ENCODE measurements at regions not wholly inside any gene's neighbourhood (a gene's known extent, or its start where the extent isn't known, plus 50 kb on each side); places are given as distances from the start of the nearest gene placed in this dataset.
A peak's percentile ranks its signal among the peaks of the same experiment; 100 is the strongest.

DNA sequence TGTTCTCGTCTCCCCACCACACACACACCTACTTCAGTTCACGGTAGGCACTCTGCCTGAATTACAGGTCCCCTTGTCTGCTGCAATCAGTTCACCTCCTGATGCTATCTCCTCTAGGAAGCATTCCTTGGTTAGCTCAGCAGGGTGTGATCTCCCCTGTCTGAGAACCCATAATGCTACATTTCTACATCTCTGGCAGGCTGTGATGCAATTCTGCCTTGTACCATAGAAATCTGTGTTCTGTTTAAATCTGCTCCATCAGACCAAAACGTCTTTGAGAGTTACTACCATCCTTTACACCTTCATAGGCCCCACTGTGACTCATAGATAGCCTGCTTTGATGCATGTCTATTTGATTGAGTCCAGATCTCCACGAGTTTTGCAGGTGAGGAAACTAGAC is 103.9 kb downstream of the TTC32 start:
- Histone ChIP-seq H3K4me3 (ENCODE audit: low read depth in 2 of 2, low read length in 2 of 2) (no peak overlapping the region), H3K27ac (ENCODE audit: low read length) (peak overlapping the region; percentile 48; the same call in 1 of the 2 replicates), H3K9me3 (ENCODE audit: control insufficient read depth, insufficient read depth, low read depth, low read length) (no peaks in the 10 kb centered on the region), H3K36me3 (ENCODE audit: control insufficient read depth, insufficient read depth, low read length) (no peaks in the 10 kb centered on the region), H3K27me3 (ENCODE audit: control insufficient read depth, insufficient read depth, low read length) (no peaks in the 10 kb centered on the region), H3K4me1 (ENCODE audit: control insufficient read depth, insufficient read depth, low read length) (peaks cover 33% of the 10 kb centered on the region)
- ChIA-PET POLR2A (no interaction called here), CTCF (no interaction called here)
- ATAC-seq: no peak
- TF ChIP-seq, protein P1, sequence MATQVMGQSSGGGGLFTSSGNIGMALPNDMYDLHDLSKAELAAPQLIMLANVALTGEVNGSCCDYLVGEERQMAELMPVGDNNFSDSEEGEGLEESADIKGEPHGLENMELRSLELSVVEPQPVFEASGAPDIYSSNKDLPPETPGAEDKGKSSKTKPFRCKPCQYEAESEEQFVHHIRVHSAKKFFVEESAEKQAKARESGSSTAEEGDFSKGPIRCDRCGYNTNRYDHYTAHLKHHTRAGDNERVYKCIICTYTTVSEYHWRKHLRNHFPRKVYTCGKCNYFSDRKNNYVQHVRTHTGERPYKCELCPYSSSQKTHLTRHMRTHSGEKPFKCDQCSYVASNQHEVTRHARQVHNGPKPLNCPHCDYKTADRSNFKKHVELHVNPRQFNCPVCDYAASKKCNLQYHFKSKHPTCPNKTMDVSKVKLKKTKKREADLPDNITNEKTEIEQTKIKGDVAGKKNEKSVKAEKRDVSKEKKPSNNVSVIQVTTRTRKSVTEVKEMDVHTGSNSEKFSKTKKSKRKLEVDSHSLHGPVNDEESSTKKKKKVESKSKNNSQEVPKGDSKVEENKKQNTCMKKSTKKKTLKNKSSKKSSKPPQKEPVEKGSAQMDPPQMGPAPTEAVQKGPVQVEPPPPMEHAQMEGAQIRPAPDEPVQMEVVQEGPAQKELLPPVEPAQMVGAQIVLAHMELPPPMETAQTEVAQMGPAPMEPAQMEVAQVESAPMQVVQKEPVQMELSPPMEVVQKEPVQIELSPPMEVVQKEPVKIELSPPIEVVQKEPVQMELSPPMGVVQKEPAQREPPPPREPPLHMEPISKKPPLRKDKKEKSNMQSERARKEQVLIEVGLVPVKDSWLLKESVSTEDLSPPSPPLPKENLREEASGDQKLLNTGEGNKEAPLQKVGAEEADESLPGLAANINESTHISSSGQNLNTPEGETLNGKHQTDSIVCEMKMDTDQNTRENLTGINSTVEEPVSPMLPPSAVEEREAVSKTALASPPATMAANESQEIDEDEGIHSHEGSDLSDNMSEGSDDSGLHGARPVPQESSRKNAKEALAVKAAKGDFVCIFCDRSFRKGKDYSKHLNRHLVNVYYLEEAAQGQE (IDR thresholded peaks at IDR 0.05; ENCODE audit: insufficient read depth in 1 of 2, low read depth in 2 of 2, low read length in 1 of 2): no peak
- TF ChIP-seq TCF7L2 (IDR thresholded peaks at IDR 0.05; ENCODE audit: low read depth, low read length) (no peak), SIN3A (IDR thresholded peaks at IDR 0.05; ENCODE audit: borderline replicate concordance, insufficient read depth, low read depth, low read length) (no peak), POLR2AphosphoS5 (IDR thresholded peaks at IDR 0.05; ENCODE audit: low read depth, low read length) (no peak)
- TF ChIP-seq, protein P2, sequence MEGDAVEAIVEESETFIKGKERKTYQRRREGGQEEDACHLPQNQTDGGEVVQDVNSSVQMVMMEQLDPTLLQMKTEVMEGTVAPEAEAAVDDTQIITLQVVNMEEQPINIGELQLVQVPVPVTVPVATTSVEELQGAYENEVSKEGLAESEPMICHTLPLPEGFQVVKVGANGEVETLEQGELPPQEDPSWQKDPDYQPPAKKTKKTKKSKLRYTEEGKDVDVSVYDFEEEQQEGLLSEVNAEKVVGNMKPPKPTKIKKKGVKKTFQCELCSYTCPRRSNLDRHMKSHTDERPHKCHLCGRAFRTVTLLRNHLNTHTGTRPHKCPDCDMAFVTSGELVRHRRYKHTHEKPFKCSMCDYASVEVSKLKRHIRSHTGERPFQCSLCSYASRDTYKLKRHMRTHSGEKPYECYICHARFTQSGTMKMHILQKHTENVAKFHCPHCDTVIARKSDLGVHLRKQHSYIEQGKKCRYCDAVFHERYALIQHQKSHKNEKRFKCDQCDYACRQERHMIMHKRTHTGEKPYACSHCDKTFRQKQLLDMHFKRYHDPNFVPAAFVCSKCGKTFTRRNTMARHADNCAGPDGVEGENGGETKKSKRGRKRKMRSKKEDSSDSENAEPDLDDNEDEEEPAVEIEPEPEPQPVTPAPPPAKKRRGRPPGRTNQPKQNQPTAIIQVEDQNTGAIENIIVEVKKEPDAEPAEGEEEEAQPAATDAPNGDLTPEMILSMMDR (IDR thresholded peaks at IDR 0.05): no peak
- no TSS peak for BruUV-seq (replicated peaks)
- intact Hi-C loops (cut with micrococcal nuclease; ENCODE audit: unreplicated experiment) (no loop called here), in situ Hi-C loops (cut with HindIII; ENCODE audit: low pct_unique_long_range_greater_than_20kb, low sequenced_read_pairs) (no loop called here)
- DNase-seq (ENCODE audit: low read depth, low spot score): no peak

DNA sequence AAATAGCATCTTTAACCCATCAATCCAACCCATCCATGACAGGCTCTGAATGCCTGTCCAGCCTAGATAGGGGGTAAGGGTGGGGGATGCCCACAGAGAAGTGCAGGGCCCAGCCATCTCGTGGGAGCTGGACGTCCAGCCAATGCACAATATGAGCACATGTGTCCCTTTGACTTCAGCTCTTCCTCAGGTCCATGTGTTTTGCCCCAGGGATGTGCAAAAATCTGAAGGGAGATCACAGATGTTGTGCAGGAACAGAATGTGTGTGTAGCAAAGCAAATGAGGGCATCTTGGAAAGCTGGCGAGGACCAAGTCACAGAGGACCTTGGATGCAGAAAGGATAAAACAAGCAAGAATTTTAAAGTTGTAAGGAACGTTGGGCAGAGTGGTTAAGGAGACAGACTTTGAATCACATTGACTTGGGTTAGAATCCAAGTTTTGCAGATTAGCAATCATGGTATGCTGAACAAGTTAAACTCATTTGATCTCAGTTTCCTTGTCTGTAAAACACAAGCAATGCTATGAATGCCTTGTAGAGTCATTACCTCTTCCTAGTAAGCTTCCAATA is 104.5 kb downstream of the TTC32 start:
- Histone ChIP-seq H3K4me3 (ENCODE audit: low read depth in 2 of 2, low read length in 2 of 2) (no peak overlapping the region), H3K4me1 (ENCODE audit: control insufficient read depth, insufficient read depth, low read length) (peaks cover 28% of the 10 kb centered on the region), H3K27ac (ENCODE audit: low read length) (peak overlapping the region; percentile 48; the same call in 1 of the 2 replicates), H3K27me3 (ENCODE audit: control insufficient read depth, insufficient read depth, low read length) (no peaks in the 10 kb centered on the region), H3K9me3 (ENCODE audit: control insufficient read depth, insufficient read depth, low read depth, low read length) (no peaks in the 10 kb centered on the region), H3K36me3 (ENCODE audit: control insufficient read depth, insufficient read depth, low read length) (no peaks in the 10 kb centered on the region)
- CTCF ChIA-PET: no interaction called here
- no peak for ATAC-seq
- no peak for TF ChIP-seq TCF7L2 (IDR thresholded peaks at IDR 0.05; ENCODE audit: low read depth, low read length)
- TF ChIP-seq, protein P1 (IDR thresholded peaks at IDR 0.05; ENCODE audit: insufficient read depth in 1 of 2, low read depth in 2 of 2, low read length in 1 of 2): no peak
- TF ChIP-seq, protein P2 (IDR thresholded peaks at IDR 0.05): no peak
- no peak for TF ChIP-seq POLR2AphosphoS5 (IDR thresholded peaks at IDR 0.05; ENCODE audit: low read depth, low read length)
- no peak for TF ChIP-seq SIN3A (IDR thresholded peaks at IDR 0.05; ENCODE audit: borderline replicate concordance, insufficient read depth, low read depth, low read length)
- intact Hi-C loops (cut with micrococcal nuclease; ENCODE audit: unreplicated experiment) (no loop called here), in situ Hi-C loops (cut with HindIII; ENCODE audit: low pct_unique_long_range_greater_than_20kb, low sequenced_read_pairs) (no loop called here)
- DNase-seq (ENCODE audit: low read depth, low spot score): no peak
- no TSS peak for BruUV-seq (replicated peaks)
- POLR2A ChIA-PET: no interaction called here
